ENCODE measurements at regions not wholly inside any gene's neighbourhood (a gene's known extent, or its start where the extent isn't known, plus 50 kb on each side); places are given as distances from the start of the nearest gene placed in this dataset.

GRCh38 chr1:177526201-177526600 lies 355.4 kb downstream of the BRINP2 start:
- no peak for TF ChIP-seq RAD21 (IDR thresholded peaks at IDR 0.05; ENCODE audit: low read depth)
- no peak for TF ChIP-seq TEAD4 (IDR thresholded peaks at IDR 0.05)
- TF ChIP-seq CEBPB (IDR thresholded peaks at IDR 0.05): no peak
- no peak for TF ChIP-seq TAF1 (IDR thresholded peaks at IDR 0.05; ENCODE audit: low read depth)
- no peak for TF ChIP-seq TCF12 (IDR thresholded peaks at IDR 0.05; ENCODE audit: low read depth)
- no peak for TF ChIP-seq NFIC (IDR thresholded peaks at IDR 0.05)
- no peak for TF ChIP-seq ZBTB7A (IDR thresholded peaks at IDR 0.05; ENCODE audit: low read depth)
- TF ChIP-seq FOXM1 (IDR thresholded peaks at IDR 0.05; ENCODE audit: borderline replicate concordance, low read depth): no peak
- TF ChIP-seq REST (IDR thresholded peaks at IDR 0.05; ENCODE audit: low read depth): no peak
- TF ChIP-seq MAX (IDR thresholded peaks at IDR 0.05): no peak
- no peak for TF ChIP-seq USF1 (IDR thresholded peaks at IDR 0.05)
- TF ChIP-seq YY1 (IDR thresholded peaks at IDR 0.05; ENCODE audit: low read depth): no peak
- no peak for TF ChIP-seq CREB1 (IDR thresholded peaks at IDR 0.05; ENCODE audit: low read depth)
- TF ChIP-seq EP300 (IDR thresholded peaks at IDR 0.05; ENCODE audit: borderline replicate concordance): no peak
- no peak for TF ChIP-seq EGR1 (IDR thresholded peaks at IDR 0.05)

DNA sequence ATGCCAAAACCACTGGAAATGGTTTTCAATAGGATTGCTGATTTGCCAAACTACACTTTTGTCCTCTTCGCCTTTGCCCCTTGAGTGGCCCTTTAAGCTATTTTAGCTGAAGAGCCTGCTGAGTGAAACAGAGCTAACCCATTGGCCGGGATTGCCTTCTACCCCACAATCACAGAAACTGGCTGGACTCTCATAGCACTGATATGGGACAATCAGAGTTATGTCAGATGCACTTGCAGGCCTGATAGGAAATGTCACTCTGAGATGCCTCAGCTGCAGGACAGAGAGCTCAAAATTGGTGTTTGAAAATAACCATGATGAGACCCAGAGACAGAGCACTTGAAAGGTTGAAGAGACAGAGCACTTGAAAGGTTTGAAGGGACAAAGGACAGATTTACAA lies 354.4 kb downstream of the BRINP2 start:
- TF ChIP-seq USF1 (IDR thresholded peaks at IDR 0.05) (no peak), YY1 (IDR thresholded peaks at IDR 0.05; ENCODE audit: low read depth) (no peak), MAX (IDR thresholded peaks at IDR 0.05) (no peak), CREB1 (IDR thresholded peaks at IDR 0.05; ENCODE audit: low read depth) (no peak), EP300 (IDR thresholded peaks at IDR 0.05; ENCODE audit: borderline replicate concordance) (no peak), TEAD4 (IDR thresholded peaks at IDR 0.05) (no peak), CEBPB (IDR thresholded peaks at IDR 0.05) (no peak)

DNA sequence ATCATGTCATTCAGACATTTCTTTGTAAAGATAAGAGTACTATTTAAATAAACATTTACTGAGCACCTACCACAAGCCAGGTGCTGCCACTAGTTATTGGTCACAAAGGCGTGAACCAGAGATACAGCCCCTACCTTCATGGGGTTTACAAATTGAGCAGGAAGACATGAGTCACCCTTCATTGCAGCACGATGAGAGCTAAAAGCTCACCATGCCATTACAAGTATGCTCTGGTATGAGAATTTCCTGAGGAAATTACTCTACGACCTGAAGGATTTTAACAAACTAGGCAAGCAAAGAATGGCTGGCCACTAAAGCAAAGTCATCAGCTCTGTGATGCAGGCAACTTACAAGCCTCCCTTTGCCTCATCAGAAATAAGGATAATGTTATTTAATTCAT lies 346.8 kb downstream of the BRINP2 start:
- TF ChIP-seq EP300 (IDR thresholded peaks at IDR 0.05; ENCODE audit: borderline replicate concordance) (no peak), NFIC (IDR thresholded peaks at IDR 0.05) (no peak), FOXM1 (IDR thresholded peaks at IDR 0.05; ENCODE audit: borderline replicate concordance, low read depth) (no peak), TEAD4 (IDR thresholded peaks at IDR 0.05) (no peak), TAF1 (IDR thresholded peaks at IDR 0.05; ENCODE audit: low read depth) (no peak), ZBTB7A (IDR thresholded peaks at IDR 0.05; ENCODE audit: low read depth) (no peak), TCF12 (IDR thresholded peaks at IDR 0.05; ENCODE audit: low read depth) (no peak), RAD21 (IDR thresholded peaks at IDR 0.05; ENCODE audit: low read depth) (no peak), YY1 (IDR thresholded peaks at IDR 0.05; ENCODE audit: low read depth) (no peak), EGR1 (IDR thresholded peaks at IDR 0.05) (no peak), MAX (IDR thresholded peaks at IDR 0.05) (no peak), CREB1 (IDR thresholded peaks at IDR 0.05; ENCODE audit: low read depth) (no peak), REST (IDR thresholded peaks at IDR 0.05; ENCODE audit: low read depth) (no peak), CEBPB (IDR thresholded peaks at IDR 0.05) (no peak), USF1 (IDR thresholded peaks at IDR 0.05) (no peak)

GRCh38 chr1:177514207-177514606 lies 343.4 kb downstream of the BRINP2 start:
- no peak for TF ChIP-seq CREB1 (IDR thresholded peaks at IDR 0.05; ENCODE audit: low read depth)
- no peak for TF ChIP-seq NFIC (IDR thresholded peaks at IDR 0.05)
- no peak for TF ChIP-seq TAF1 (IDR thresholded peaks at IDR 0.05; ENCODE audit: low read depth)
- TF ChIP-seq TEAD4 (IDR thresholded peaks at IDR 0.05): no peak
- no peak for TF ChIP-seq CEBPB (IDR thresholded peaks at IDR 0.05)
- no peak for TF ChIP-seq ZBTB7A (IDR thresholded peaks at IDR 0.05; ENCODE audit: low read depth)
- TF ChIP-seq EP300 (IDR thresholded peaks at IDR 0.05; ENCODE audit: borderline replicate concordance): no peak
- no peak for TF ChIP-seq YY1 (IDR thresholded peaks at IDR 0.05; ENCODE audit: low read depth)
- no peak for TF ChIP-seq RAD21 (IDR thresholded peaks at IDR 0.05; ENCODE audit: low read depth)
- TF ChIP-seq MAX (IDR thresholded peaks at IDR 0.05): no peak
- TF ChIP-seq EGR1 (IDR thresholded peaks at IDR 0.05): no peak
- TF ChIP-seq FOXM1 (IDR thresholded peaks at IDR 0.05; ENCODE audit: borderline replicate concordance, low read depth): no peak

DNA sequence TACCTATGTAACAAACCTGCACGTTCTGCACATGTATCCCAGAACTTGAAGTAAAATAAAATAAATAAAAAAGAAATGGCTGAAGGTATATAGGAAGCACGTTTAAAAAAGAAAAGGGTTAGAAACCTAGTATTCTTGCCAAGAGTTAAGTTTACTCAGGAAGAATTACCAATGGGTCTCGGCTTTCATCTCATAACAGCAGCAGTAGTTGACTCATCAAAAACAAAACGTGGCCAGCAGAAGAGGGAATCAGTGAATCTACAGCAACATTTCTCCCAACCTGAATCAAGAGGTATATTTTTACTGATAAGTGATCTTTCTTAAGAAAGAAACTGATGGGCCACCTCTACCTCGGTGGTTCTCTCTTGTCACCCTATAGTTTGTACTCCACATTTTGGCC lies 340.3 kb downstream of the BRINP2 start:
- TF ChIP-seq EP300 (IDR thresholded peaks at IDR 0.05; ENCODE audit: borderline replicate concordance): no peak
- TF ChIP-seq NFIC (IDR thresholded peaks at IDR 0.05): no peak
- no peak for TF ChIP-seq TAF1 (IDR thresholded peaks at IDR 0.05; ENCODE audit: low read depth)
- no peak for TF ChIP-seq USF1 (IDR thresholded peaks at IDR 0.05)
- no peak for TF ChIP-seq YY1 (IDR thresholded peaks at IDR 0.05; ENCODE audit: low read depth)
- TF ChIP-seq TCF12 (IDR thresholded peaks at IDR 0.05; ENCODE audit: low read depth): no peak
- no peak for TF ChIP-seq MAX (IDR thresholded peaks at IDR 0.05)
- TF ChIP-seq FOXM1 (IDR thresholded peaks at IDR 0.05; ENCODE audit: borderline replicate concordance, low read depth): no peak
- TF ChIP-seq REST (IDR thresholded peaks at IDR 0.05; ENCODE audit: low read depth): no peak
- no peak for TF ChIP-seq CREB1 (IDR thresholded peaks at IDR 0.05; ENCODE audit: low read depth)
- TF ChIP-seq ZBTB7A (IDR thresholded peaks at IDR 0.05; ENCODE audit: low read depth): no peak
- TF ChIP-seq RAD21 (IDR thresholded peaks at IDR 0.05; ENCODE audit: low read depth): no peak
- TF ChIP-seq EGR1 (IDR thresholded peaks at IDR 0.05): no peak
- TF ChIP-seq CEBPB (IDR thresholded peaks at IDR 0.05): no peak
- no peak for TF ChIP-seq TEAD4 (IDR thresholded peaks at IDR 0.05)
